Glomerular visceral epithelial cell (primary cell): ENCODE measurements at regions not wholly inside any gene's neighbourhood (a gene's known extent, or its start where the extent isn't known, plus 50 kb on each side); places are given as distances from the start of the nearest gene placed in this dataset.
A peak's percentile ranks its signal among the peaks of the same experiment; 100 is the strongest.
"Not testable (repeated sequence)": the region's sequence is repeated elsewhere in the genome, so short reads cannot be mapped to it uniquely, and the experiment has no call there.

Source experiments
- DNase-seq: peaks from one replicate; pipeline ENCODE4 v3.0.0-alpha.2; 2016; ENCODE audit errors: extremely low spot score

DNA sequence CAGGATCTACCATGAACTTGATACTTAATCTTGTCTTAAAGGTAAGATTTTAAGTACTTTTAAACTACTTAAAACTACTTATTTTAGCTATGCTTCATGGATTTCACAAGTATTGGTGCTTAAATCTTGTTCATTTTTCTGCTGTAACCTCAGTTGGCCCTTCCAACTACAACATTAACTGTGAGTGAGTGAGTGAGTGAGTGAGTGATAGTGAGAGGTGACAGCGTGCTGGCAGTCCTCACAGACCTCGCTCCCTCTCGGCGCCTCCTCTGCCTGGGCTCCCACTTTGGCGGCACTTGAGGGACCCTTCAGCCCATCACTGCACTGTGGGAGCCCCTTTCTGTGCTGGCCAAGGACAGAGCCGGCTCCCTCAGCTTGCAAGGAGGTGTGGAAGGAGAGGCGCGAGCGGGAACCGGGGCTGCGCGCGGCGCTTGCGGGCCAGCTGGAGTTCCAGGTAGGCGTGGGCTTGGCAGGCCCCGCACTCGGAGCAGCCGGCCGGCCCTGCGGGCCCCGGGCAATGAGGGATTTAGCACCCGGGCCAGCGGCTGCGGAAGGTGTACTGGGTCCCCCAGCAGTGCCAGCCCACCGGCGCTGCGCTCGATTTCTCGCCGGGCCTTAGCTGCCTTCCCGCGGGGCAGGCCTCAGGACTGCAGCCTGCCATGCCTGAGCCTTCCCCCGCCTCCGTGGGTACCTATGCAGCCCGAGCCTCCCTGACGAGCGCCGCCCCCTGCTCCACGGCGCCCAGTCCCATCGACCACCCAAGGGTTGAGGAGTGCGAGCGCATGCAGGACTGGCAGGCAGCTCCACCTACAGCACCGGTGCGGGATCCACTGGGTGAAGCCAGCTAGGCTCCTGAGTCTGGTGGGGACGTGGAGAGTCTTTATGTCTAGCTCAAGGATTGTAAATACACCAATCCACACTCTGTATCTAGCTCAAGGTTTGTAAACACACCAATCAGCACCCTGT is 1558.6 kb upstream of the SEL1L start:
- DNase-seq, result not testable (repeated sequence)

DNA sequence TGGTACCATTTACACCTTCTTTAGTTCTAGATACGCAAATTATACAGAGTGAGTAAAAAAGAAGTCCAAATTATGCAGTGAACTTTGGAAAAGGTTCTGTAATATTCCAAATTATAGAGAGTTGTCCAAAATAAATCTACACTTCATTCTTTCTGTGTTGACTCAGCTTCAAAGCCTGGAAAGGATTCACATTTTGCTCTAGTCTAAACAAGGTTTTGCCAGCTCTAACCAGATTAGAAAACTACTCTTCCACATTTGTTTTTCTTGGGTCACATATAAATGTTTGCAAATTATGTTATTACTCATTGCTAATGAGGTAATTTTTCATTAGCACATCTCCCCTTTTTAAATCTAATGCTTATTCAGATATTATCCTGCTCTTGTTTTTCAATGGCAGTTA is 1562.4 kb upstream of the SEL1L start:
- DNase-seq, result no peak

GRCh38 chr14:83101846-83102245 is 1568.2 kb upstream of the SEL1L start:
- DNase-seq, result no peak

DNA sequence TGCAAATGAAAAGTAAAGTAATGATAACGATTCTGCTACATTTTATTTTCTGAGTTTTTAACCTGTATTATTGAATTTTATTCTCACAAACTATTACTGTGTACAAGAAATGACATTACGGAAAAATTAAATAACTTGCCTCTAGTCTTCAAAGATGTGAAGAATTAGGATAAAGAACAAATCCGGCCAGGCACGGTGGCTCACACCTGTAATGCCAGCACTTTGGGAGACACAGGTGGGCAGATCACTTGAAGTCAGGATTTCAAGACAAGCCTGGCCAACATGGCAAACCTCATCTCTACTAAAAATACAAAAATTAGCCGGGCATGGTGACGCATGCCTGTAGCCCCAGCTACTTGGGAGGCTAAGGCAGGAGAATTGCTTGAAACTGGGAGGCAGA is 1584.4 kb upstream of the SEL1L start:
- DNase-seq, result no peak

GRCh38 chr14:83120187-83120586 is 1586.5 kb upstream of the SEL1L start:
- DNase-seq, result no peak

GRCh38 chr14:83126076-83126475 is 1592.4 kb upstream of the SEL1L start:
- no peak for DNase-seq

DNA sequence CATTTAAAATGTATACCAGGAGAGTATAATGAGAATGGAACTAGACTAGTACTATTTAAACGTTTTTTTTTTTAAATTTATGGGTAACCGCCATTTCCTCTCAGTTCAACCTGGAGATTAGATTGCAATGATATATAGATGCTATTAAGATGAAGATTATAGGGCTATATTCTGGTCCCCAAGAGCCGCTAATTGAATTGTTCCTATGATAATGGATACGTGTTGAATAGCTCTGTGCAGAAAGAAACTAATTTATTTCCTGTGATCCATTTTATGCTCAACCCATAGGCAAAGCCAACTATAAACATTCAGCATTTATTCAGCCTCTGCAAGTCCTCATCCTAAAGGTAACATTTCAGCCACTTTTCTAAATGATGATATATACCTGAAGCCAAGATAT is 1595.1 kb upstream of the SEL1L start:
- DNase-seq, result no peak

GRCh38 chr14:83129496-83129895 is 1595.8 kb upstream of the SEL1L start:
- DNase-seq, result no peak

DNA sequence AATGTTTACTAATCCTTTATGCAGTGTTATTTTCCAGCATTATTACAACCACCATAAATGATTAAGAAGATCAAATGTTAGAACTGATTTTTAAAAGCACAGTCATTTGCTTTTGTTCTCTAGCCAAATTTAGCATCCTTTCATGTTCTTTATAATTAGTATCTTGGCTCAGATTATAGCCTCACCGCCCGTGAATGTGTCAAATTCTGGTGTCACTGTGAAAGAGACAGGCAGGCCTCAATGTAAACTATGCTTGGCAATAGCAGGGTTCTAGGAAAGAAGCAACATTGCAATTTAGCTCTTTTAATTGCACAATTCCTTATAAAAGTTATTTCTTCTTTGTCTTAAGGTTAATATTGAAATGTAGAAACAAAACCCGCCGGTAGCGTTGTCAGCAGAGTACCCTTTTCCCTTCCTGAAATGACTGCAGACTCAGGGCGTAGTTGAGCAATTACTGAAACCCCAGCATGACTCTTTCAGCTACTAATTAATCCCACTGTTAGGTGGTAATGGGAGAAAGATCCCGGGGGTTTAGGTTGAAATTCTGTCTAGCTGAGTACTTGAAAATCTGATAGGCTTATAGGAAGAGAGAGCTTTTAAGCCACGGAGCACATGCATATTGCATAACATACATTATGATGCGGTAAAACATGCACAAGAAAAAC is 1600.5 kb upstream of the SEL1L start:
- no peak for DNase-seq

DNA sequence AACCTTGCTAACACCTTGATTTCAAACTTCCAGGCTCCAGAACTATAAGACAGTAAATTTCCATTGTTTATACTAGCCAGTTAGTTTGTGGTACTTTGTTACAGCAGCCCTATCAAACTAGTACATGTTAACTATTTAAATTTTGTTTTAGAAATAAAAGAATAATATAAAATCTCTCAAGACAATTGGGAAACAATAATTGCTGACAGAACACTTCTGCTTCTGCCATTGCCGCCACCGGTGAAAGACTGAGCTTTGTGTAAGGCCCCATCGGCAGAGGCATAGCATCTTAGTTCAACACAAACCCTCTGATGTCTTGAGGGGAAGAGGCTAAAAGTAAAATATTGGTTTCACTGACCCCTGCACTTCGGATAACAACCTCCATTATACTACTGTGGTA is 1607.1 kb upstream of the SEL1L start:
- DNase-seq, result no peak

DNA sequence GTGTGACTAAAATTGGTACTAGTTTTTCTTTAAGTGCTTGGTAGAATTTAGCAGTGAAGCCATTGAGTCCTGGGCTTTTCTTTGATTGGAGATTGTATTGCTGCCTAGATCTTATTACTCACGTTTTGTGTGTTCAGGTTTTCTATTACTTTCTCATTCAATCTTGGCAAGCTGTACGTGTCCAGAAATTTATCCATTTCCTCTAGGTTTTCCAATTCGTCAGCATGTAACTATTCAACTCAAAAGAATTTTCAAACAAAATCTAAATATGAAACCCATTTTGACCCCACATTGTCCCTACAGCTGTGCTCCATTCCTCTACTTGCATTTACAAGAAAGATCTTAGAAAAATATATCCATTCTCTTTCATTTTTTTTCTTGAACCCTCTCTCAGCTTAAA is 1613.4 kb upstream of the SEL1L start:
- DNase-seq, result no peak

DNA sequence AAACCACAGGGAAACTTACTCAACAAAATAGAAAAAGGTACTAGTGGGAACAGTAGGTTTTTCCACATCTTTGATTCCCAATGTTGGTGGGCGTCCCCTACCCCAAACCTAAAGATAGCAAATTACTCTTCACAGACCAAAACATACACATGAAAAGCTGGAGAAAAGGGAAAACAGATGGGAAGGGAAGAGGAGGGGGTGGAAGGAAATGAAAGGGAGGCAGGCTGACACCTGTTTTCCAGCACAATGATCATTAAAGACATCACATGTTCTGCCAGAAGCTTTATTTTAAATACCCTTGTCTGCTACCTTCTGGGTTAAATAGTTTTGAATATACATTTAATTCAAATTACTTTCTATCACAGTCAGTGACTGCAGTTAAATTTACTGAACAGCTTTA is 1617.9 kb upstream of the SEL1L start:
- no peak for DNase-seq

DNA sequence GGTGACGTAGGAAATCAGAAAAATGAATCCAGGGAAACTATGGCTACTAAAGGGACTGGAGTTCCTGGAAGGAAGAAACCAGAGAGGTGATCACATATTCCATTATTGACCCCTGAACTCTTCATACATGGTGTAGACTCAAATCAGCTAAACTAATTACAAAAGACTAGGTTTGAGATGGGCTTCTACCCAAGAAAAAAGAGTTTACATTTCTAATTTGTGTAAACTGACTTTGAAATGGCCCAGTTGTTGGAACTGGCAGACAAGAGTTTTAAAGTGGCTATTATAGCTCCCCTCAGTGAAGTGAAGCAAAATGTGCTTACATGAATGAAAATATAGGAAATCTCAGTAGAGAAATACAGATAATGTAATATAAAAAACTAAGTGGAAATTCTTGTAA is 1619.4 kb upstream of the SEL1L start:
- no peak for DNase-seq

GRCh38 chr14:83162361-83162929 is 1628.8 kb upstream of the SEL1L start:
- no peak for DNase-seq

DNA sequence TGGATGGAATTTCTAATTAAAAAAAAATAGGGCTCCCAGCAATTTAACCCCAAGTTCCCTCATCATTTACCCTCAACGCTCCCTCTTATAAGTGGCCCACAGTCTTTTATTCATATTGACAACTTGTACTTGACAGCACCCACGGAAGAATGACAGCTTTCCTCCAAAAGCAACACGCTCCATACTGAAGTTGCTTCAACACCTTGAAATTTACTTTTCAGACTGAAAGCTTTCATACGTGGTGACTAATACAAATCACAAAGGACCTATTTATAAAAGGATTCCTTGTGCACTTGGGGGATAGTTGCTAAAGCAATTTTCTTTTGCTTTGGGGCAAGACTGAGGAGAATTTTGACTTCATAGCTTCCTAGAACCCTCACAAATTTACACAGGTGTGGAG is 1629.4 kb upstream of the SEL1L start:
- no peak for DNase-seq

DNA sequence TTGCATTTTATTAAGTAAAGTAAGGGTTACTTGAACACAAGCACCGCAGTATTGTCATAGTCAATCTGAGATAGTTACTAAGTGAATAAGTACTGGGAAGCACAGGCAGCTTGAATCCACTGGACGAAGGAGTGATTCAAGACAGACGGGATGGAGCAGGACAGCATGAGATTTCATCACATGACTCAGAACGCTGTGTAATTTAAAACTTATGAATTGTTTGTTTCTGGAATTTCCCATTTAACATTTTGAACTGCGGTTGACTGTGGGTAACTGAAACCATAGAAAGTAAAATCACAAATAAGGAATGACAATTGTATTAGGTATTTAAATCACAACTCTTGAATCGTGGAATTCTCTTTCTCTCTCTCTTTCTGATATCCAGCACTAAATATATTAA is 1630.4 kb upstream of the SEL1L start:
- peak; percentile 82 for DNase-seq

- peak; percentile 47 for DNase-seq
These were observed 1630.9 kb upstream of the SEL1L start for GRCh38 chr14:83164591-83164990.

DNA sequence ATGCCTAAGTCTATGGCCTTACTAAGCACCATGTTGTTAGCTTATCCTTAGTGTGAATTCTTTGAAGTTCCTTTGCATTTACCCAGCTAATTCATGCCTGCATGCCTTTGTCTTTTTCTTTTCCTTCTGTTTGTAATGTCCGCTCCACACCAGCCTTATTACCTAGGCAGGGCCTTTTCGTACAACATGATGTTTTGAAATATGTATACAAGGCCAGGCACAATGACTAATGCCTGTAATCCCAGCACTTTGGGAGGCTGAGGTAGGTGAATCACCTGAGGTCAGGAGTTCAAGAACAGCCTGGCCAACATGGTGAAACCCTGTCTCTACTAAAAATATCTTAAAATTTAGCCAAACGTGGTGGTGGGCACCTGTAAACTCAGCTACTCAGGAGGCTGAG is 1636.5 kb upstream of the SEL1L start:
- no peak for DNase-seq

DNA sequence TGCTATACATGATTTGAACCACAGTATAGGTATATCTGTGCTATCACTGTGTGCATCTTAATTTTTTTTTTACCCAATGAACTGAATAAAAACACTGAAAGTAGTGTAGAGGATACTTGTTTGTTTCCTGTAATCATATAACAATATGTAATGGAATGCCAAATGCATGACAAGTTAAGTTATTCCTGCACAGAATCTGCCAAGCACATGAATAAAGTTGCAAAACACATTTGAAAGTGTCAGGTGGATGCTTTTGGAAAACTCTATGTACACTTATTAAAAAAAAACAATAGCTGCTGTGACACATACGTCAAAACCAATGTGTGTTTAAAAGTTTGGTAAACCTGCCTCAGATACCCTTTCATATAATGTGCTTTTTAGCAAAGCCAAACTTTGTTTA is 1638.1 kb upstream of the SEL1L start:
- no peak for DNase-seq

DNA sequence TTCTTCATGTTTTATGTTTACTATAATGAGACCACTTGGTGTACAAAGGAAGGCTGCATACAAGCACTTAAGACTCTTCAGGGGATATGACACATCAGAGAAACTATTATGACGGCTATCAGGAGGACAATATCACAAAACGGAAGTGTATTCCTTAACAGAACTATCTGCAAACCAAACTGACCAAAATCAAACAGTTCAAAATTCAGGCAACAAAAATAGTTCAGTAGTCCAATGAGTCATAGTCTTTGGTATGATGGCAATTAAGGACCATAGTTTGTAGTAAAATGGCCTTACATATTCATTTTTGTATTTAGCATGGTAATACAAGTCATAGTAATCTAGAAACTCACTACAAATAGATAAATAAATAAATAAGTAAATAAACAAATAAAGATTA is 1638.7 kb upstream of the SEL1L start:
- no peak for DNase-seq

- no peak for DNase-seq
These were observed 1640.0 kb upstream of the SEL1L start for GRCh38 chr14:83173687-83174086.

DNA sequence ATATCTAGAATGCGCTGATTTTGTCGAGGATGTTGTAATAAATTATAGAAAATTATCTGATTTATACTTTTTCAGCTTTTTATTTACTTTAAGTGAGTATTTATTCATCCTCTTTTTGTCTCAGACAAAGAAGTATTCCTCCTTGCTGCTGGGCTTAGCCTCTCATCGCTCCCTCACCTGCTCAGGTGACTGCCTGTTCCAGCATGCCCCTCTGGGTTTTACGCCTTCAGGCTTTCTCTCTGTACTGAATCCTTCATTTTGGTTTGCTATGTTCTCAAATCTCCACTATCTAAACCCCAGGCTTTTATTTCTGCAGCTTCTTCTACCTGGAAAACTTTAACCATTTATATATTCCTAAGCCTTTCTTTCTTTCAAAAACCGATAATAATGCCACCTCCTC is 1650.9 kb upstream of the SEL1L start:
- no peak for DNase-seq

DNA sequence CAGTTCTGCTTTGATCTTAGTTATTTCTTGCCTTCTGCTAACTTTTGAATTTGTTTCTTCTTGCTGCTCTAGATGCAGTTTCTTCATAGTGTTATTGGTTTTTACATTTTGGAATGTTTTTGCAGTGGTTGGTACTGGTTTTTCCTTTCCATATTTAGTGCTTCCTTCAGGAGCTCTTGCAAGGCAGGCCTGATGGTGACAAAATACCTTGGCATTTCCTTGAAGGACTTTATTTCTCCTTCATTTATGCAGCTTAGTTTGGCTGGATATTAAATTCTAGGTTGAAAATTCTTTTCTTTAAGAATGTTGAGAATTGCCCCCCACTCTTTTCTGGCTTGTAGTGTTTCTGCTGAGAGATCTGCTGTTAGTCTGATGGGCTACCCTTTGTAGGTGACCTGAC is 1654.7 kb upstream of the SEL1L start:
- not testable (repeated sequence) for DNase-seq
